Right lobe of liver (tissue), 4 donors: ENCODE measurements at regions not wholly inside any gene's neighbourhood (a gene's known extent, or its start where the extent isn't known, plus 50 kb on each side); places are given as distances from the start of the nearest gene placed in this dataset.

Experiments used
- CTCF ChIP-seq, 4 donors: fragments of 200-600 bp in 3 of 4; fragments of 450-650 bp in 1 of 4; IDR thresholded peaks; one replicate each; pipeline versions ENCODE4 v1.5.1 to v1.8.0; 2016 to 2022; ENCODE audit warnings: antibody characterized with exemption in 4 of 4, mild to moderate bottlenecking in 2 of 4
- POLR2A ChIP-seq: fragments of 450-650 bp; IDR thresholded peaks from one replicate; pipeline ENCODE4 v1.6.1; 2017; ENCODE audit warnings: antibody characterized with exemption, mild to moderate bottlenecking
- donor health status: DM: no; HTN: no; CAD: no.
- donor health status: DM: no; HTN: no; CAD: no.
- donor health status: DM: no; HTN: yes; CAD: no.

- no peak for TF ChIP-seq POLR2A
- no peak for TF ChIP-seq CTCF (IDR thresholded peaks at IDR 0.05)
These were observed 101.8 kb downstream of the NUFIP1 start for GRCh38 chr13:44887515-44887914.
